Gastroesophageal sphincter (tissue), 3 donors: ENCODE measurements at regions not wholly inside any gene's neighbourhood (a gene's known extent, or its start where the extent isn't known, plus 50 kb on each side); places are given as distances from the start of the nearest gene placed in this dataset.
"Not testable (repeated sequence)": the region's sequence is repeated elsewhere in the genome, so short reads cannot be mapped to it uniquely, and the experiment has no call there.

Source experiments
- POLR2A ChIP-seq, 2 donors: fragments of 450-650 bp; IDR thresholded peaks; one replicate each; pipeline ENCODE4 v1.6.1; 2017; ENCODE audit warnings: antibody characterized with exemption in 2 of 2, mild to moderate bottlenecking in 2 of 2, moderate library complexity in 1 of 2
- POLR2AphosphoS5 ChIP-seq: sonication (generic); formaldehyde crosslinking; IDR thresholded peaks from one replicate; pipeline ENCODE4 v1.6.1; 2017; ENCODE audit warnings: antibody characterized with exemption
- TF ChIP-seq, protein P1 (sequence below), 4 experiments: fragments of 200-600 bp in 2 of 4; fragments of 450-650 bp in 2 of 4; sonication (generic) in 1 of 4; IDR thresholded peaks; one replicate each; pipeline ENCODE4 v1.5.1; 2017 to 2019; ENCODE audit warnings: antibody characterized with exemption in 4 of 4, mild to moderate bottlenecking in 2 of 4, moderate library complexity in 2 of 4

DNA sequence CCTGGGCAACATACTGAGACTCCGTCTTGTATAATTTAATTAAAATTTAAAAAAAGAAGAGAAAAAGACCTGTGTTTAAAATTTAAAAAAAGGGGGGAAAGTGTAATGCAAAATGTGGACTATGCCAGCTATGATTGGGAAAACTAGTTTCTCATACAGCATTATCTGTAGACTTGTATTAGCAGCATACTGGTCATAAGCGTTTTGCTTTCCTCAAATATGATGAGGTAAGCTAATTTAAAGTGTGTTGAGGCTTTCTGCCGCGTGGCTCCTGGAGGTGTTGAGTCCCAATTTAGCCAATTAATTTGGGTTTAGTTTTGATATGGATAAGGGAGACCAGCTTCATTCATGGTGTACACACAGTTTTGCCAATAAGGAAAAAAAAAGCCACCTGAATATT, 640.2 kb downstream of the GOLGA6L6 start:
- TF ChIP-seq POLR2AphosphoS5; POLR2A (IDR thresholded peaks at IDR 0.05): not testable (repeated sequence)
- TF ChIP-seq, protein P1, sequence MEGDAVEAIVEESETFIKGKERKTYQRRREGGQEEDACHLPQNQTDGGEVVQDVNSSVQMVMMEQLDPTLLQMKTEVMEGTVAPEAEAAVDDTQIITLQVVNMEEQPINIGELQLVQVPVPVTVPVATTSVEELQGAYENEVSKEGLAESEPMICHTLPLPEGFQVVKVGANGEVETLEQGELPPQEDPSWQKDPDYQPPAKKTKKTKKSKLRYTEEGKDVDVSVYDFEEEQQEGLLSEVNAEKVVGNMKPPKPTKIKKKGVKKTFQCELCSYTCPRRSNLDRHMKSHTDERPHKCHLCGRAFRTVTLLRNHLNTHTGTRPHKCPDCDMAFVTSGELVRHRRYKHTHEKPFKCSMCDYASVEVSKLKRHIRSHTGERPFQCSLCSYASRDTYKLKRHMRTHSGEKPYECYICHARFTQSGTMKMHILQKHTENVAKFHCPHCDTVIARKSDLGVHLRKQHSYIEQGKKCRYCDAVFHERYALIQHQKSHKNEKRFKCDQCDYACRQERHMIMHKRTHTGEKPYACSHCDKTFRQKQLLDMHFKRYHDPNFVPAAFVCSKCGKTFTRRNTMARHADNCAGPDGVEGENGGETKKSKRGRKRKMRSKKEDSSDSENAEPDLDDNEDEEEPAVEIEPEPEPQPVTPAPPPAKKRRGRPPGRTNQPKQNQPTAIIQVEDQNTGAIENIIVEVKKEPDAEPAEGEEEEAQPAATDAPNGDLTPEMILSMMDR (IDR thresholded peaks at IDR 0.05) = not testable (repeated sequence)
